A172 (cell line): ENCODE measurements at regions not wholly inside any gene's neighbourhood (a gene's known extent, or its start where the extent isn't known, plus 50 kb on each side); places are given as distances from the start of the nearest gene placed in this dataset.

Experiments used
- DNase-seq: peaks from one replicate; pipeline ENCODE4 v3.0.0-alpha.2; 2015; ENCODE audit warnings: low spot score

DNA sequence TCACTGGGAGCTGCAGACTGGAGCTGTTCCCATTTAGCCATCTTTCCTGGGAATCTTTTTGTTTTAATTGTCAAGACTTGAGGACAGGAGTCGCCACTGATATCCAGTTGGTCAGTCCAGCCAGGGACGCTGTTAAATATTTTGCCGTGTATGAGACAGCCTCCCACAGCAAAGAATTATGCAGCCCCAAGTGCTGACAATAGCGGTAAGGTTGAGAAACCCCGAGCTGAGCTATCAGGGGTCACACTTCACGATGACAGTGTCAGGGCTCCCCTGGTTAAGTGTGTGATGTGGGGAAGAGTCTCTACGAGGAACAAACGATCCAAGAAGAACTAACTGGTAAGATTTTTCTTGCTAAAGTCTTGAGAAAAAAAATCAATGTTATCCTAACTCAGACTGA, 372.0 kb upstream of the MPDZ start:
- no peak for DNase-seq

DNA sequence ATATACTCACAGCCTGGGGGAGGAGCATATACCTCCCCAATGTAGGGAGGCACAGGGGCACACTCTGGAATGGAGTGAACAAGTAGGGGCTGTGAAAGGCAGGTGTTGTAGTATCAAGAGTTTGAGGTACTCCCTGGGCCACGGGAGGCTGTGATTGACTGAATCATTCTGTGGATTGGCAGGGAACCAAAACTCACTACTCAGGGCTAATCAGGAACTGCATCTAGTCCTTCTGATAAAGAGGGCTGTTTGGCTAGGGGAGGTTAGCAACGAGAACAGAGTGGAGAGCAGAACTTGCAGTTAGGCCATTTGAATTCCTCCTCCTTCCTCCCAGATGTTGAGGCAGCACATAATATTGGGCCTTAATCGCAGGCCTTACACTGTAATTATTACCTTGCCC, 369.2 kb upstream of the MPDZ start:
- no peak for DNase-seq

DNA sequence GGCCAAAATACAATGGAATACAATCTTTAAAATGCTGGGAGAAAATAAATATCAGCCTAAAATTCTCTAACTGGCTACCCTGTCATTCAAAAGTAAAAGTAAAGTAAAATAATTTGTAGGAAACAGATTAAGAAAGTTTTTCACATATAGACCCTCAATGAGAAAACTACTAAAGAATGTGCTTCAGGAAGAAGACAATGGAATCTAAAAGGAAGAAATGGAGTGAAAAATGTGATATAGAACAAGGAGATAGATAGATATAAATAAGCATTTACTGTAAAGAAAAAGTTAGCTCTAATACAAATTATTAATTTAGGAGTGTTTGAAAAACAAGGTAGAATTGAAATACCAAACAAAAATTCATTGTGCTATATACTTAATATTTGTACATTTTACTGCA, 368.6 kb upstream of the MPDZ start:
- DNase-seq, result no peak

DNA sequence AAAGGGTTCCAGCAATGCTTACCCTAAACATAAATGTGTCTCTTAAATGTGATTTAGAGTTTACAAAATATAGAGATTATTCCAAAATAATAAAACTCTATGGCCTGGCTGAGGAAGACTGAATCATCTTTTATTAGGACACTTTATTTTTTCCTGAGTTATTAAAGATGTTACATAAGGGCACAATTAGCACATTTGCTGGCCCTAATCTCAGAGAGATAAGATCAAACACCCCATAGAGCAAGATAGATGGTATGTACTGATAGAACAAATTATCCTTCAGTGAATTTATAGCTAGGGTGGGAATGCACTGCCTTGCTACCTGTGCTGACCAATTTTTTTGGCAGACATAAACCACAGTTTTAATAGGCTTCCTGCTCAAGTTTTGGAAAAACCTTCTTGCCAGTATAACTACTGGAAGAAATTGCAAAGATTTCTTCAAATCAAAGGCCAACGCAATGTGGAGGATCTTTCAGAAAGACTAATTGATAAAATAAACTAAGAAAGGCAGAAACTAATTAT, 367.1 kb upstream of the MPDZ start:
- DNase-seq, result no peak

DNA sequence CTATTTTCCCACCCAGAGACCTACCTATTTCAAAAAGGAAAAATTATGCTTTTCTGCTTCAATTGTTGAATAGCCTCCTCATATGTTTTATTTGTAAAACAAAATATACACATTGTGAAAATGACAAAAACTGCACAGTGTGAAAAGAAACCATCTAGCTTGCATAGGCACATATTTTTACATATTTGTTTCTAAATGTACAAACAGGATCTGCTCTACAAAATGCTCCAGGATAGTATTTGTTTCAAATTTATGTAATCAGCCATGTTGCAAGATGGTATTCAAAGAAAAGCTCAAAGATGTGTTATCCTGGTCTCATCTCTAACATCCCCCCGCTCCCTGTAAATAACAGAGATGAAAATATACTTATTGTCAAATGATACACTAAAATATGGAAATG, 366.1 kb upstream of the MPDZ start:
- no peak for DNase-seq

DNA sequence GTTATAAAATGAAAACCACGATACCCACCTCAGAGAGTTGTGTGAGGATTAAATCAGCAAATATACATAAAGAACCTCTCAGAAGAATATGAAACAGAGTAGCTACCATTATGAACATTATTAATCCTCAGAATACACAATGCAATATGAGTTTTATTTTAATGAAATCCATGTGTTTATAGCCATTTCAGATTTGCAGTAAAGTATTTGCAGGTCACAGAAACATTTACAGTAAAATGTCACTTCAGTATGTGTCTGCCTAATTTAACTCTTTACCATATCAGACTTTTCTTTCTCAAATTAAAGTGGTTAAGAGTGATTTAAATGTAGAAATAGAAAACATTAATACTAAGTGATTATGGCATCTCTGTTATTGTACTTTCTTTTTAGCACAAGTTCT, 365.2 kb upstream of the MPDZ start:
- no peak for DNase-seq

DNA sequence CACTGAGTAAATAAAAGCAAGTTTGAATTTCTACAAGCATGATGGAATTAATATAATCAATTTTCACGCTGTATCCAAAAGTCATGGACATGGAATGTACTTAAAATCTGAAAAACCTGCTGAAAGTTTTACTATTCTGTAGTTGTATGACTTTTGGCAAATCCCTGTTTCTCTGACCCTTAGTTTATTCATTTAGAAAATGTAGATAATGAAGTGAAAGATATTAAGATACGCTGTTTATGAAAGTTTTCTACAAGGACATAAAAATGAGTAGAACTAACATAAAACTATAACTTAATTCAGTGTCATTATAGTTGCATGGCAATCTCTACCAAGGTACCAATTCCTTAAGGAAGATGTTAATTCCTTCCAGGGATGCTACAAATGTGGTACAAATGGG, 363.2 kb upstream of the MPDZ start:
- no peak for DNase-seq

DNA sequence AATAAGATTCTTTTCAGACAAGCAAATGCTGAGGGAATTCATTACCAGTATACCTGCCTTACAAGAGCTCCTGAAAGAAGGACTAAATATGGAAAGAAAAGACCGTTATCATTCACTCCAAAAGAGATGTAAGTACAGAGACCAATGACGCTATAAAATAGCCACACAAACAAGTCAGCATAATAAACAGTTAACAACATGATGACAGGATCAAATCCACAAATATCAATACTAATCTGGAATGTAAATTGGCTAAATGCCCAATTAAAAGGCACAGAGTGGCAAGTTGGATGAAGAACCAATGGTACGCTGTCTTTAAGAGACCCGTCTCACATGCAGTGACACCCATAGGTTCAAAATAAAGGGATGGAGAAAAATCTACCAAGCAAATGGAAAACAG, 349.6 kb upstream of the MPDZ start:
- no peak for DNase-seq

DNA sequence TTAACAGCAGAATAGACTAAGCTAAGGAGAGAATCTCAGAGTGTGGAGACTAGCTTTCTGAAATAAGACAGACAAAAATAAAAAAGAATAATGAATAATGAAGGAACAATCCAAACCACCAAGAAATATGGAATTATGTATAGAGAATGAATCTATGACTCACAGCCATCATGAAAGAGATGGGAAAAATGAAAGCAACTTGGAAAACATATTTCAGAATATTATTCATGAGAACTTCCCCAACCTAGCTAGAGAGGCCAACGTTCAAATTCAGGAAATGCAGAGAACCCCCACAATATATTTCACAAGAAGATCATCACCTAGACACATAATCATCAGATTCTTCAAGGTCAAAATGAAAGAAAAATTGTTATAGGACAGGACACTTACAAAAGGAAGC, 349.0 kb upstream of the MPDZ start:
- no peak for DNase-seq

DNA sequence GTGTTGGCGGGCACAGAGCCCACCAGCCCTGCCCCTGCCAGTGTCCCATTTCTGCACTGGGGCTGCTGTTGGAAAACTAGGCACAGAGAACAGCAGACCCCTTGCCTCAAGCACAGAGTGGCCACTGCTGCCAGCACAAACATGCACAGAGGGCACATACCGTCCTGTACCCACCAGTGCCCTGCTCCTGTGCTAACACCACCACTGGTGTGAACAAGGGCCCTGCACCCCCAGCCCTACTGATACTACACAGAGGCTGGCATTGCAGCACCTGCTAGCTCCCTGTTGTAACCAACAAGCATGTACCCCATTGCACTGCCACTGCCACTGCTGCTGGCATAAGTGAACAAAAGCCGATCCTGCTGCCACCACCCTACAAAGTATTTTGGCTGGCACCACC, 348.0 kb upstream of the MPDZ start:
- DNase-seq, result no peak

DNA sequence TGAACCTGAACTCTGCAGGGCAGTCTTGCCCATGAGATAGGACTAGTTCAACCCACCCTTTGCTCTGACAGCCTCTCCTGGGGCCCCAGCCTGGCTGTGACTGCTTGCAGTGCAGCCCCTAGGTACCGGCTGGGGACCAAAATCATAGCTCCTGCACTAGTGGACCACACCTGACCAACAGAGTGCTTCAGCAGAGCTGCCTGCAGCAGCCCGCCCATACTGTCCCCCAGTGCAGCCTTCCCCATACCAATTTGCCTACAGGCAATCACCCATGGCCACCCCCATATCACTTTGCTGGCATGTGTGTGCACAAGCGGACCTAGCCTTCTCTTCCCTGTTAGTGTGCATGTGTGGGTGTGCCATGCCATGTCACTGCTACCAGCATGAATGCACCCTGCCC, 347.6 kb upstream of the MPDZ start:
- no peak for DNase-seq

DNA sequence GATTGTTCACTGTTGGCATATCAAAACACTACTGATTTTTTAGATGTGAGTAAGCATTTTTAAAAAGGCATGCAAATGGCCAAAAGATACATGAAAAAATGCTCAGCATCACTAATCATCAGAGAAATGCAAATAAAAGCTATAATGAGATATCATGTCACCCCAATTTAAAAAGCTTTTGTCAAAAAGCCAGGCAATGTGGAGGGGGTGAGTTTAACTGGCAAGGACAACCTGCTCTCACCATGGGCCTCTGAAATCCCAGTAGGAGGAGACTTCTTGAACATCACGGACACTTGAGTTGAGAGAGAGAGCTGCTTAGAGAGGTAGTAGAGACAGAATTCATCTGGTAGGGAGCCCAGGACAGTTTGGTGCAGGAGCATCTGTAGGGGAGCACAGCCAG, 347.1 kb upstream of the MPDZ start:
- DNase-seq, result no peak

DNA sequence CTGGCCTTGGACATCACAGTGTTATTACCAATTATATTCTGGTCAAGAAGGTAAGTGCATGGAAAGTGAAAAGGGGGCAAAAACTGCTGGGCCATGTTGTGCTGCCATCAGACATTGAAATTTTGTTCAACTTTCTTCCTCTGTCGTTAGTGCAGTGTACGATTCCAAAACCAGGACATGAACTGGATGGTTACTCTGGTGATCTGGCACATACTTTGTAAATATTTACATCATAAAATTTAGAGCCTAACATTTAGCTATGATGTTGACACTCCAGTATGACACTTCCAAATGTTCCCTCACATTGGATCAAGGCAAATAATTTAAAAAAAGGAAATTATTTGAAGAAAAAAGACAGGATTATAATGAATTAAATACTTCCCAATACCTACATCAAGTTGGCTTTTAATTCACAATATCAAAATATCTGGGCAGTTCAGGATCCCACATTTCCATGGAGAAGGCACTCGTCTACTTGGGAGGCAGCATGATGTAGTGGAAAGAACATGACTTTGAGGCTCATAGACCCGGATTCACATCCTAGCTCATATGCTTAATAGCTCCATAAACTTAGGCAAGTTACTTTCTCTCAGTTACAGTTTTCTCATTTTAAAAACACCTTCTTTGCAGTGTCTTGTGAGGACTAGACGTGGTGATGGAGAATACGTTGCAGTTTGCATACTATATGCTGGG, 342.5 kb upstream of the MPDZ start:
- no peak for DNase-seq

DNA sequence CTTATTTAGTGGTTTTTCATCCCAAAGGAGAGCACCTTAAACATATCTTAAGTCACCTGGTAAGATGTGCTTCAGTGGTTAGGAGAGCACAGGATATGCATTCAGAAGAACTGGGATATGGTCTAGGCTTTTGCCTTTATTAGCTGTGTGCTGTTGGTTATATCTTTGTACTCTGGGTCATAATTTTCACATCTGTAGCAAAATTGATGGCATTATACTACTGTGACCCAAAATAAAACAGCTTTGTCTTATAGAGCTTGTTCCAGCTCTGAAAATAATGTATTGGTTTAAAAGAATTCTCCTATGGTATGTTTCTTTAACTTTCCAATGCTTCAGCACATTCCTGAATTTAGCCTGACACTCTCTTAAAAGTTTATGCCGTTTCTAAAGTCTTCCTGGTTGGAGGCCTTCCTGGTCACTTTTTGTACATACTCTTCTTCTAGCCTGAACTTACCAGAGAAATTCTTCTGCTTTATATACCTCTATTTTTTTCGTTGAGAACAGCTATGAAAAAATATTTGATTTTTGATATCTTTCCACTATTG, 337.1 kb upstream of the MPDZ start:
- no peak for DNase-seq

DNA sequence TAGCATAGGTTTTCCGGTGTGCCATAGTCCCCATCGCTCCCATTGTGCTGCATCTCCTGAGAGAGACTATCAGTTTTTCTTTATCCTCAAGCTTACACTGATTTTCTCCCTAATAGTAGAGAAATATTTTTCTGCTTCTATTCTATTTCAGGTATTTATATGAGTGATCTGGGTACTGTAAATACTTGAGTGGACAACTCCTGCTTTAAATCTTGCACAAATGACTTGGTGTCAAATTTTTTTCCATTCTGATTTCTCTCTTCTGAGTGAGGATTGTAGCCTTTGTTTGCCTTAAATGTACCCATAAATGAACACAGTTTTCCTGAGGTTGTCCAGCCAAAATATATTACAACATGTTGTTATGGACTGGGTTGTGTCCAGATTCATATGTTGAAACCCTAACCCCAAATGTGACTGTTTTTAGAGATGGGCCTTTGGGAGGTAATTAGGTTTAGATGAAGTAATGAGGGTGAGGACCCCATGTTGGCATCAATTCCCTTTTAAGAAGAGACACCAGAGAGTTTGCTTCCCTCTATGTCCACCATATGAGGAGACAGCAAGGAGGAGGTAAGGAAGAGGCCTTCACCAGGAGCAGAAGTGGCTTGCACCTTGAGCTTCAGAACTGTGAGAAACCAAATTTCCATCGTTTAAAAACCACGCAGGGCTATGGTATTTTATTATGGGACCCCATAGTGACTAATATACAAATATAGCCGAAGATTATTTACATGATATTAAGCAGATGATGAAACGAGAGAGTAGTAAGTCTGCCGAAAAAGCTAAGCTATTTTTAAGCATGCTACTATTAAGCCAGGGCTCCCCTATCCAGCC, 336.4 kb upstream of the MPDZ start:
- DNase-seq, result no peak

DNA sequence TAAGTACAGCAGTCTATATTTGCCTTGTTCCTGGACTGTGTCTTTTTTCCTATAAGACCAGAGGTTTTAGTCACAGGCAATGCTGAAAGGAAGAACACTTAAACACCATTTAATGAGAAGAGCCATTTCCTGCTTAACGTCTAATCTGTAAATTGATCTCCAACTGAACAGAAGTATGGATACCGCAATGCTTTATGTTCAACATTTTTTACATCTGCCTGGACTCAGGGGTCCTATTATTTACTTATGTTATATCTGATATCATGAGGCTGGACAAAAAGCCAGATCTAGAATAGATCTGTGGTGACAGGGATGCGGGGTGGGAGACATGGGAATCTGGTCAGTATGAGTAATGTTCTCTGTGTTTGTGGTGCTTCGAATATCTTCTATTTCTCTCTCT, 334.6 kb upstream of the MPDZ start:
- DNase-seq, result no peak

DNA sequence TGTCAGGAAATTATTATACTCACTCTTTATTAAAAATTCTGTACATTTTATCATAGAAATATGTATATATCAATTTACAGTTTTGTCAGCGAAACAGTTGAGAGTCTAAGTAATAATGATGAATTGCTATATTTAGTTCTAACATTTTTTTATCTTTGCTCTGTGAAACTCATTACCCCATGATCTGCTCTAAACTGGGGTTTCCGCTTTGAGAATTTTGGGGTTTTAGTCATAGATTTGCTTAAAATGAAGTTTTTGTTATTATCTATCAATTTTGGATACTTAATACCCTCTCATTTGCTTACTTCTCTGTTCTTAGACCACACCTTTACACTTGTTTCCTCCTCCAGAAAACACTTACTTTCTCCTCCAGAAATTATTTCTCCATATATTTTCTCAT, 333.8 kb upstream of the MPDZ start:
- DNase-seq, result no peak

DNA sequence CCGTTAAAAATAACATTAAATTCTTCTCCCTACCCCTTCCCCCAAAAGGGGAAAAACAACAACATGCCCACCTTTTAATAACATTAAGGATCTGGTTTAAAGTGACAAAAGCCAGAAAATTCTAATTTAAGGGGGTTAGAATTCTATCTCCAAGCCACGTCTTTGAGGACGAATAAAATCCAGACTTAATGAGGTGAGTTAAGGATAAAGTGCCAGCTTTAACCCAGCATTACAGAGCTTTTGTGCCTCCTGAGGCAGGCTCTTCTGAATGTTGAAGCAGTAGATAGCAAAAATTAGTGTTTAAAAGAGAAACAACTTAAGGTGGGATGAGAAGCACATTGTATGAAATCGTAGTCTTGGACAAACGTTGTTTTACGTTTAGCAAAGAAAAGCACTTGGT, 329.0 kb upstream of the MPDZ start:
- no peak for DNase-seq

DNA sequence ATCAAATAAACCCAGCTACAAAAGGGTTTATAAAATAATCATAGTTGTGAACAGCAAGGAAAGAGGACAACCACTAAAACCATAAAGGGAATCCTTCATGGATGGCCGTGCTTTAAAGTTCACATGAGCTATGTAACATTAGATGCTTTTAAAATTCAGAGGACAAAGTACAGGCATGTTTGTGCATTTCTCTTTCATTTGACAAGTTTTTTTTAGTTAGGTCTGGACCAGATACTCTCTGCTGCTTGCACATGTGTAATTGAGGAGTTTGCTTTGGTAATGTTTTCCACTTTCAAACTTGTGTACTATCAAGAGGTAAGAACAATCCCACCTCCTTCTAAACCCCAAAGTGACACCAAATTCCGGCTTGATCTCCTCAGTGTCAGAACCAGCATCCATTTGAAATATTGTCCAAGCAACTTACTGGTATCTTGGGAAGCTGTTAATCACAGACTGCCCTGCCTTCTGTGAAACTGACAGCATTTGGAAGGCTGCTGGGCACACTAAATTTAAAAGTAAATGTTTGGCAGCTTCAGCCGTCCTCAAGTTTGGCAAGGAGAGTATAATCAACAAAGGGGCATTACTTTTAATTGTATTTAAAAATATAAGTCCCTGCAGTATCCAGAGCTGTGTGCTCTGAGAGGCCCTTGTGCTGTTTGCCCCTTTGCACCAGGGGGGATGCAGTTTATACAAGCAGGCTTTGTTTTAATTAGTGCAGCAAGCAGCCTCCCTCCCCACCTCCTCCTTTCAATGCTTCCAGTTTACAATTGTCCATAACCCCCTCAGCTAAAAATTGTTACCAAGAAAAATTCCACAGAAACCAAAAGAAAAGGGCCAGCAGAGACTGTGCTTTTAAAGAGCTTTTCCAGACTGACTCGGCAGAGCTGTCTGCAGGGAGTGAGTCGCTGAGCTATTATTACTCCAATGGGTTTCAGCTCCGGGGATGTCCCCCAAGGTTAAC, 328.3 kb upstream of the MPDZ start:
- no peak for DNase-seq

DNA sequence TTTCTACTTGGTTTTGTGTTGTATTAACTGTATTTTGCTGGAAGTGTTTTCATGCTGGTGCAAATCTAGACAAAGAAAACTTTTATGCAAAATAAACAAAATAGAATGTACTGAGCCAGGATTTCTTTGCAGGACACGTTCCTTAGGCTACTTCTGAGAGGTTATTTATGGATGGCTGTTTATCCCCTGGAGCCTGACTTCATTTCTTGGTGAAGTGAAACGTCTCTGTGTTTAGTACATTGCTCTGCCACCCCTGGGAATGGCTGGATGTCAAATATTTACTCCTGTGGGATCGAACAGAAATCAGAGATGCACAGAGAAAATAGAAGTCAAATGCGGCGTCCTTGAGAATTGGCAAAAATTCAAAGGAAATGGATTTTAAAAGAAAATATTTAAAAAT, 327.1 kb upstream of the MPDZ start:
- no peak for DNase-seq

DNA sequence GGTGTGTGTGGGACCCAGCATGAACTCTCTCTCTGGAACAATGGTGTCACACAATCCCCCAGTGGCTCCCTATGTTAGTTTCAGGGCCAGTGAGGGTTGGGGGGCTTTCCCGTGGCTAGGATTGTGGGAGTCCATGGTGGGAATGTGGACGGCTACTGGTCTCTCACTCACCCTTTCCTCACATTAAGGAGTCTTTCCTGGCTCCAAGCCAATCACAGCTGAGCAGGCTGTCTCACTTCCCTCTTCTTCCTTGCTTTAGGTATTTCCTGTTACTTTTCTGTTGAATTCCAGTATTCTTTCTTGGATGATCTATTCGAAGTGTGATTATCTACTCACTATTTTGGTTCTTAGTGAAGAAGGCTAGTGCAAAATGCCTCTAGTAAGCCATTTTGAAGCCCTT, 324.4 kb upstream of the MPDZ start:
- no peak for DNase-seq

DNA sequence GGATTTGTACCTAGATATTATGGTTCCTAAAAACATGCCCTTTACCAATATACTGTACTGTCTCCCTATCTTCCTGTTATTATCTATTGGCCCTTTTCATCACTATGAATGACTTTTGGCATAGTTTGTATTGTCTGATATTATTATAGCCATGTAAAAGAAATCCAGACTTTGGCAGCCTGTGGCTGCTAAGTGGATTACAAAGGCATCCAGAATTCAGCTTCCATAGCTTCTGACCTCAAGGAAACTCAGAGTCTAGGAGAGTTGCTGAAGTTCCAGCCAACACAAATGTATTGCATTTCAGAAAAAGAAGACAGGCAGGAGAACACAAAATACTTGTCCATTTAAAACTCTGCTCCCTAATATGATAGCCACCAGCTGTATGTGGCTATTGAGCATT, 319.2 kb upstream of the MPDZ start:
- no peak for DNase-seq
